ENCODE measurements at regions not wholly inside any gene's neighbourhood (a gene's known extent, or its start where the extent isn't known, plus 50 kb on each side); places are given as distances from the start of the nearest gene placed in this dataset.

DNA sequence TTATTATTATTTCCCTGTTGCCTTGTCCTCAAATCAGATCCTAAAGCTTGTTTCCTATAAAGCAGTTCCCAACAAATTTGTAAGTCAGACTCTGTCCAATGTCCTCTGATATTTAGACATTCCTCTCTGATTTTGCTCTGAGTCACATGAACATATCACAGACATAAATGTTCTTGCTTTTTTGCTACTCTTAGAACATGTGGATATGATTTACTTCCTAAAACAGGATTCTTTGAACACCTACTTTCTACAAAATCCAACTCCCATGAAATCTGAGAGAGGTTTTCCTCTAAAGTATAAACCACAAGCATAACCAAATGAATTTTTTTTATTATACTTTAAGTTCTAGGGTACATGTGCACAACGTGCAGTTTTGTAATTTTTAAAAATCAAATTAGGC, 181.3 kb upstream of the SLC38A2 start:
- TF ChIP-seq, protein P1, sequence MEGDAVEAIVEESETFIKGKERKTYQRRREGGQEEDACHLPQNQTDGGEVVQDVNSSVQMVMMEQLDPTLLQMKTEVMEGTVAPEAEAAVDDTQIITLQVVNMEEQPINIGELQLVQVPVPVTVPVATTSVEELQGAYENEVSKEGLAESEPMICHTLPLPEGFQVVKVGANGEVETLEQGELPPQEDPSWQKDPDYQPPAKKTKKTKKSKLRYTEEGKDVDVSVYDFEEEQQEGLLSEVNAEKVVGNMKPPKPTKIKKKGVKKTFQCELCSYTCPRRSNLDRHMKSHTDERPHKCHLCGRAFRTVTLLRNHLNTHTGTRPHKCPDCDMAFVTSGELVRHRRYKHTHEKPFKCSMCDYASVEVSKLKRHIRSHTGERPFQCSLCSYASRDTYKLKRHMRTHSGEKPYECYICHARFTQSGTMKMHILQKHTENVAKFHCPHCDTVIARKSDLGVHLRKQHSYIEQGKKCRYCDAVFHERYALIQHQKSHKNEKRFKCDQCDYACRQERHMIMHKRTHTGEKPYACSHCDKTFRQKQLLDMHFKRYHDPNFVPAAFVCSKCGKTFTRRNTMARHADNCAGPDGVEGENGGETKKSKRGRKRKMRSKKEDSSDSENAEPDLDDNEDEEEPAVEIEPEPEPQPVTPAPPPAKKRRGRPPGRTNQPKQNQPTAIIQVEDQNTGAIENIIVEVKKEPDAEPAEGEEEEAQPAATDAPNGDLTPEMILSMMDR (IDR thresholded peaks at IDR 0.05; ENCODE audit: extremely low read depth in 1 of 2, insufficient read depth in 1 of 2, low read depth in 1 of 2, low read length in 2 of 2) = no peak
- TF ChIP-seq POLR2A (IDR thresholded peaks at IDR 0.05; ENCODE audit: low read depth, low read length) = no peak
- no peak for TF ChIP-seq POLR2AphosphoS5 (IDR thresholded peaks at IDR 0.05; ENCODE audit: insufficient read depth, low read depth, low read length)
- no peak for TF ChIP-seq EZH2 (IDR thresholded peaks at IDR 0.05; ENCODE audit: borderline replicate concordance, low read depth, low read length, severe bottlenecking)
- no peak for TF ChIP-seq GATA2 (IDR thresholded peaks at IDR 0.05; ENCODE audit: insufficient read depth, insufficient read length, low read depth, low read length)

Data from endothelial cell of umbilical vein (primary cell).